ENCODE measurements at regions not wholly inside any gene's neighbourhood (a gene's known extent, or its start where the extent isn't known, plus 50 kb on each side); places are given as distances from the start of the nearest gene placed in this dataset.

GRCh38 chr6:133106934-133107333 lies 134.2 kb upstream of the EYA4 start (continued):
- TF ChIP-seq, protein P1, sequence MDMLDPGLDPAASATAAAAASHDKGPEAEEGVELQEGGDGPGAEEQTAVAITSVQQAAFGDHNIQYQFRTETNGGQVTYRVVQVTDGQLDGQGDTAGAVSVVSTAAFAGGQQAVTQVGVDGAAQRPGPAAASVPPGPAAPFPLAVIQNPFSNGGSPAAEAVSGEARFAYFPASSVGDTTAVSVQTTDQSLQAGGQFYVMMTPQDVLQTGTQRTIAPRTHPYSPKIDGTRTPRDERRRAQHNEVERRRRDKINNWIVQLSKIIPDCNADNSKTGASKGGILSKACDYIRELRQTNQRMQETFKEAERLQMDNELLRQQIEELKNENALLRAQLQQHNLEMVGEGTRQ (IDR thresholded peaks at IDR 0.05; ENCODE audit: borderline replicate concordance, low read depth, low read length) = no peak
- TF ChIP-seq, protein P2, sequence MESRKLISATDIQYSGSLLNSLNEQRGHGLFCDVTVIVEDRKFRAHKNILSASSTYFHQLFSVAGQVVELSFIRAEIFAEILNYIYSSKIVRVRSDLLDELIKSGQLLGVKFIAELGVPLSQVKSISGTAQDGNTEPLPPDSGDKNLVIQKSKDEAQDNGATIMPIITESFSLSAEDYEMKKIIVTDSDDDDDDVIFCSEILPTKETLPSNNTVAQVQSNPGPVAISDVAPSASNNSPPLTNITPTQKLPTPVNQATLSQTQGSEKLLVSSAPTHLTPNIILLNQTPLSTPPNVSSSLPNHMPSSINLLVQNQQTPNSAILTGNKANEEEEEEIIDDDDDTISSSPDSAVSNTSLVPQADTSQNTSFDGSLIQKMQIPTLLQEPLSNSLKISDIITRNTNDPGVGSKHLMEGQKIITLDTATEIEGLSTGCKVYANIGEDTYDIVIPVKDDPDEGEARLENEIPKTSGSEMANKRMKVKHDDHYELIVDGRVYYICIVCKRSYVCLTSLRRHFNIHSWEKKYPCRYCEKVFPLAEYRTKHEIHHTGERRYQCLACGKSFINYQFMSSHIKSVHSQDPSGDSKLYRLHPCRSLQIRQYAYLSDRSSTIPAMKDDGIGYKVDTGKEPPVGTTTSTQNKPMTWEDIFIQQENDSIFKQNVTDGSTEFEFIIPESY (IDR thresholded peaks at IDR 0.05; ENCODE audit: borderline replicate concordance, low read depth) = no peak
- TF ChIP-seq RAD21 (IDR thresholded peaks at IDR 0.05; ENCODE audit: low read length) = no peak
- TF ChIP-seq, protein P3, sequence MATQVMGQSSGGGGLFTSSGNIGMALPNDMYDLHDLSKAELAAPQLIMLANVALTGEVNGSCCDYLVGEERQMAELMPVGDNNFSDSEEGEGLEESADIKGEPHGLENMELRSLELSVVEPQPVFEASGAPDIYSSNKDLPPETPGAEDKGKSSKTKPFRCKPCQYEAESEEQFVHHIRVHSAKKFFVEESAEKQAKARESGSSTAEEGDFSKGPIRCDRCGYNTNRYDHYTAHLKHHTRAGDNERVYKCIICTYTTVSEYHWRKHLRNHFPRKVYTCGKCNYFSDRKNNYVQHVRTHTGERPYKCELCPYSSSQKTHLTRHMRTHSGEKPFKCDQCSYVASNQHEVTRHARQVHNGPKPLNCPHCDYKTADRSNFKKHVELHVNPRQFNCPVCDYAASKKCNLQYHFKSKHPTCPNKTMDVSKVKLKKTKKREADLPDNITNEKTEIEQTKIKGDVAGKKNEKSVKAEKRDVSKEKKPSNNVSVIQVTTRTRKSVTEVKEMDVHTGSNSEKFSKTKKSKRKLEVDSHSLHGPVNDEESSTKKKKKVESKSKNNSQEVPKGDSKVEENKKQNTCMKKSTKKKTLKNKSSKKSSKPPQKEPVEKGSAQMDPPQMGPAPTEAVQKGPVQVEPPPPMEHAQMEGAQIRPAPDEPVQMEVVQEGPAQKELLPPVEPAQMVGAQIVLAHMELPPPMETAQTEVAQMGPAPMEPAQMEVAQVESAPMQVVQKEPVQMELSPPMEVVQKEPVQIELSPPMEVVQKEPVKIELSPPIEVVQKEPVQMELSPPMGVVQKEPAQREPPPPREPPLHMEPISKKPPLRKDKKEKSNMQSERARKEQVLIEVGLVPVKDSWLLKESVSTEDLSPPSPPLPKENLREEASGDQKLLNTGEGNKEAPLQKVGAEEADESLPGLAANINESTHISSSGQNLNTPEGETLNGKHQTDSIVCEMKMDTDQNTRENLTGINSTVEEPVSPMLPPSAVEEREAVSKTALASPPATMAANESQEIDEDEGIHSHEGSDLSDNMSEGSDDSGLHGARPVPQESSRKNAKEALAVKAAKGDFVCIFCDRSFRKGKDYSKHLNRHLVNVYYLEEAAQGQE (IDR thresholded peaks at IDR 0.05; ENCODE audit: low read depth, low read length) = no peak
- no peak for TF ChIP-seq GABPA (IDR thresholded peaks at IDR 0.05; ENCODE audit: low read depth)
- TF ChIP-seq EZH2phosphoT487 (IDR thresholded peaks at IDR 0.05; ENCODE audit: borderline replicate concordance, low read depth) = no peak
- no peak for TF ChIP-seq GATA2 (CRISPR knock-in tag; IDR thresholded peaks at IDR 0.05)

DNA sequence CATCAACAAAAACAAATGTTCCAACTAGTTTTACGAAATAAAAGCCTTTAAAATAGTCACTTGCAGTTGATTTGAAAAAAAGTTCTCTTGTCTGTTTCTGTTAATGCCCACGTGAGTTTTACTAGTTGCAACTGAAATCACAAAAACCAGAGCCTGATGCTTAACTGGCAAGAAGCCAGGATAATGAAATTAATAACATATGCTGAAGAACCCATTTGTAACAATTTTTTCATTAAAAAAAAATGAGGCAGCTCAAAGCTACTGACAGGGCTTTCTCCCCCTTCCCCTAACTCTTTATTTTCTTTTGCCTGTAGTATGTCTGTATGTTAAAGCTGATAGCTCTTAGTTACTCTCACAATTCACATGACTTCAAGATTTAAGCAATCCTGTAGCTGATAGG lies 132.7 kb upstream of the EYA4 start:
- 0 out of 2 replicates have a peak, but pooled peaks have one; percentile 20 for TF ChIP-seq RAD21 (IDR thresholded peaks at IDR 0.05; ENCODE audit: low read length)
- TF ChIP-seq POLR2AphosphoS5 (IDR thresholded peaks at IDR 0.05; ENCODE audit: low read depth, low read length) = peak; percentile 78
- TF ChIP-seq, protein P4, sequence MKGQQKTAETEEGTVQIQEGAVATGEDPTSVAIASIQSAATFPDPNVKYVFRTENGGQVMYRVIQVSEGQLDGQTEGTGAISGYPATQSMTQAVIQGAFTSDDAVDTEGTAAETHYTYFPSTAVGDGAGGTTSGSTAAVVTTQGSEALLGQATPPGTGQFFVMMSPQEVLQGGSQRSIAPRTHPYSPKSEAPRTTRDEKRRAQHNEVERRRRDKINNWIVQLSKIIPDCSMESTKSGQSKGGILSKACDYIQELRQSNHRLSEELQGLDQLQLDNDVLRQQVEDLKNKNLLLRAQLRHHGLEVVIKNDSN (IDR thresholded peaks at IDR 0.05; ENCODE audit: borderline replicate concordance, low read depth) = peak; percentile 37; the same call in 1 of the 2 replicates
- TF ChIP-seq FOXM1 (IDR thresholded peaks at IDR 0.05; ENCODE audit: low read depth) = no peak
- TF ChIP-seq RCOR1 (IDR thresholded peaks at IDR 0.05; ENCODE audit: low read length) = peak; percentile 56
- TF ChIP-seq MAX (IDR thresholded peaks at IDR 0.05; ENCODE audit: low read depth) = peak; percentile 46; the same call in 1 of the 2 replicates
- TF ChIP-seq MXI1 (IDR thresholded peaks at IDR 0.05; ENCODE audit: low read depth, low read length) = peak; percentile 78
- peak; percentile 80; the same call in 1 of the 2 replicates for TF ChIP-seq NFIC (IDR thresholded peaks at IDR 0.05; ENCODE audit: borderline replicate concordance)
- TF ChIP-seq, protein P1 (IDR thresholded peaks at IDR 0.05; ENCODE audit: borderline replicate concordance, low read depth, low read length) = no peak
- TF ChIP-seq PBX3 (IDR thresholded peaks at IDR 0.05) = peak; percentile 84
- TF ChIP-seq TCF12 (IDR thresholded peaks at IDR 0.05) = peak; percentile 95
- peak; percentile 49; the same call in 1 of the 2 replicates for TF ChIP-seq JUND (IDR thresholded peaks at IDR 0.05)
- no peak for TF ChIP-seq FOSL2 (IDR thresholded peaks at IDR 0.05; ENCODE audit: borderline replicate concordance, low read depth)
- TF ChIP-seq EP300 (IDR thresholded peaks at IDR 0.05; ENCODE audit: borderline replicate concordance in 1 of 2, low read depth in 1 of 2, low read length in 1 of 2) = peak; percentile 62 to 82; a peak in 3 of 4 replicates
- no peaks in the 10 kb centered on the region for H4K20me1 ChIP-seq (ENCODE audit: insufficient read depth)
- H3K9ac ChIP-seq = no peak overlapping the region
- H3K4me2 ChIP-seq = no peak overlapping the region; the same call in 1 of the 2 replicates
- H3K27me3 ChIP-seq (ENCODE audit: insufficient read depth) = no peaks in the 10 kb centered on the region
- H3K9me3 ChIP-seq = no peaks in the 10 kb centered on the region
- no peaks in the 10 kb centered on the region for H3K79me2 ChIP-seq (ENCODE audit: insufficient read depth)
- no peaks in the 10 kb centered on the region for H3K36me3 ChIP-seq (replicated peaks in 1 of 2; ENCODE audit: control insufficient read depth in 1 of 2, insufficient read depth in 2 of 2, low read length in 1 of 2)
- peaks cover 10 to 19% of the 10 kb centered on the region in 2 experiments; a peak in 3 of 4 replicates for H3K4me1 ChIP-seq (ENCODE audit: control insufficient read depth in 1 of 2, insufficient read depth in 2 of 2, low read depth in 1 of 2, low read length in 1 of 2)
- no peaks in the 10 kb centered on the region for H3F3A ChIP-seq (replicated peaks; ENCODE audit: insufficient read depth)
- no peak overlapping the region for H2AFZ ChIP-seq (ENCODE audit: low read depth)
- H3K27ac ChIP-seq (ENCODE audit: low read depth in 2 of 2, low read length in 1 of 2) = peak overlapping the region in 1 of 2 experiments; percentile 88; a peak in 3 of 4 replicates
- CTCF ChIA-PET = interaction anchor here (1.3 kb wide), 1 partner anchor 22 kb away, joined by 3 read pairs; no protein-coding TSS in a partner anchor
- POLR2A ChIA-PET = no interaction called here
- WGBS (ENCODE audit: low lambda C conversion rate) = 8% methylated on average over 2 of the region's 2 CpGs
- DNase-seq = peak; percentile 41
- H3K9me2 ChIP-seq = no peaks in the 10 kb centered on the region
- H3K4me3 ChIP-seq (ENCODE audit: low read depth in 2 of 2, low read length in 1 of 2) = no peak overlapping the region

All from SK-N-SH (cell line).